GM18858 (cell line): ENCODE measurements at regions not wholly inside any gene's neighbourhood (a gene's known extent, or its start where the extent isn't known, plus 50 kb on each side); places are given as distances from the start of the nearest gene placed in this dataset.

Source experiments
- ATAC-seq: cut with Tn5 transposase; IDR thresholded peaks from one replicate; pipeline ENCODE4 v1.9.1; 2021; ENCODE audit not compliant: unreplicated experiment

GRCh38 chr17:72206376-72206775 is 85.6 kb downstream of the SOX9 start:
- no peak for ATAC-seq

GRCh38 chr17:72208832-72209231 is 88.0 kb downstream of the SOX9 start:
- no peak for ATAC-seq

GRCh38 chr17:72212041-72212440 is 91.2 kb downstream of the SOX9 start:
- ATAC-seq: no peak

GRCh38 chr17:72215490-72215889 is 94.7 kb downstream of the SOX9 start:
- ATAC-seq: no peak

GRCh38 chr17:72215928-72216327 is 95.1 kb downstream of the SOX9 start:
- no peak for ATAC-seq

GRCh38 chr17:72219137-72219823 is 98.5 kb downstream of the SOX9 start:
- no peak for ATAC-seq

GRCh38 chr17:72219824-72220493 is 99.1 kb downstream of the SOX9 start:
- ATAC-seq: no peak

- no peak for ATAC-seq
Observed at GRCh38 chr17:72222661-72223380, 102.0 kb downstream of the SOX9 start.

- no peak for ATAC-seq
Observed at GRCh38 chr17:72223866-72224291, 103.1 kb downstream of the SOX9 start.

- no peak for ATAC-seq
Observed at GRCh38 chr17:72226322-72226721, 105.5 kb downstream of the SOX9 start.

GRCh38 chr17:72233986-72234385 is 113.2 kb downstream of the SOX9 start:
- ATAC-seq: no peak

- ATAC-seq: no peak
Observed at GRCh38 chr17:72234985-72235384, 114.2 kb downstream of the SOX9 start.

- ATAC-seq: no peak
Observed at GRCh38 chr17:72236980-72237633, 116.3 kb downstream of the SOX9 start.

- no peak for ATAC-seq
Observed at GRCh38 chr17:72238157-72238673, 117.4 kb downstream of the SOX9 start.

GRCh38 chr17:72239548-72239947 is 118.7 kb downstream of the SOX9 start:
- no peak for ATAC-seq

GRCh38 chr17:72240333-72240732 is 119.5 kb downstream of the SOX9 start:
- no peak for ATAC-seq

GRCh38 chr17:72244494-72244893 is 123.7 kb downstream of the SOX9 start:
- no peak for ATAC-seq

- no peak for ATAC-seq
Observed at GRCh38 chr17:72244956-72245355, 124.1 kb downstream of the SOX9 start.

- no peak for ATAC-seq
Observed at GRCh38 chr17:72249441-72249840, 128.6 kb downstream of the SOX9 start.

GRCh38 chr17:72250206-72250605 is 129.4 kb downstream of the SOX9 start:
- no peak for ATAC-seq

GRCh38 chr17:72253597-72253996 is 132.8 kb downstream of the SOX9 start:
- no peak for ATAC-seq
